ENCODE measurements at regions not wholly inside any gene's neighbourhood (a gene's known extent, or its start where the extent isn't known, plus 50 kb on each side); places are given as distances from the start of the nearest gene placed in this dataset.
"Not testable (repeated sequence)": the region's sequence is repeated elsewhere in the genome, so short reads cannot be mapped to it uniquely, and the experiment has no call there.

DNA sequence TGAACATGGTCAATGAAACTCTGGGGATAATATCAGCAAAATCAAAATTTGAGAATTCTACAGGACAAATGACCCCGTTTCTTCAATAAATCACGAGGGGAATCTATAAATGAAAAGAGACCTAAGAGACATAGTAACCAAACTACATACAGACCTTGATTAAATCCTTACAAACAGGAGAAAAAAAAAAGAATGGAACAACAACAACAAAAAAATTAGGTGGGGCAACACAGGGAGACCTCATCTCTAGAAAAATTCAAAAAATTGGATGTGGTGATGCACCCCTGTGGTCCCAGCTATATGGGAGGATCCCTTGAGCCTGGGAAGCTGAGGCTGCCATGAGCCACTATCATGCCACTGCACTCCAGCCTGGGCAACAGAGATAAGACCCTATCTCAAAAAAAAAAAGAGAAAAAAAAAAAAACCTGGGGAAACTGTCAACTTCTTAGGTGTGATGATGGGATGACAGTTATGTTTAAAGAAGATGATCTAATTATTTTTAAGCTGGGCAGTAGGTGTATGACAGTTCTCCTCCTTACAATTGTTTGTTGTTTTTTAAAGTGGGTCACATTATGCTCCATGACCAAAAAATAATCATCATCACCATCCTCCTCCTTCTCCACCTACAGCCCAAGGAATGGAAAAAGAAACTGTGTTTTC, 146.4 kb upstream of the EFCAB3 start:
- TF ChIP-seq, protein P1, sequence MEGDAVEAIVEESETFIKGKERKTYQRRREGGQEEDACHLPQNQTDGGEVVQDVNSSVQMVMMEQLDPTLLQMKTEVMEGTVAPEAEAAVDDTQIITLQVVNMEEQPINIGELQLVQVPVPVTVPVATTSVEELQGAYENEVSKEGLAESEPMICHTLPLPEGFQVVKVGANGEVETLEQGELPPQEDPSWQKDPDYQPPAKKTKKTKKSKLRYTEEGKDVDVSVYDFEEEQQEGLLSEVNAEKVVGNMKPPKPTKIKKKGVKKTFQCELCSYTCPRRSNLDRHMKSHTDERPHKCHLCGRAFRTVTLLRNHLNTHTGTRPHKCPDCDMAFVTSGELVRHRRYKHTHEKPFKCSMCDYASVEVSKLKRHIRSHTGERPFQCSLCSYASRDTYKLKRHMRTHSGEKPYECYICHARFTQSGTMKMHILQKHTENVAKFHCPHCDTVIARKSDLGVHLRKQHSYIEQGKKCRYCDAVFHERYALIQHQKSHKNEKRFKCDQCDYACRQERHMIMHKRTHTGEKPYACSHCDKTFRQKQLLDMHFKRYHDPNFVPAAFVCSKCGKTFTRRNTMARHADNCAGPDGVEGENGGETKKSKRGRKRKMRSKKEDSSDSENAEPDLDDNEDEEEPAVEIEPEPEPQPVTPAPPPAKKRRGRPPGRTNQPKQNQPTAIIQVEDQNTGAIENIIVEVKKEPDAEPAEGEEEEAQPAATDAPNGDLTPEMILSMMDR (IDR thresholded peaks at IDR 0.05), result not testable (repeated sequence)
- TF ChIP-seq, protein P2, sequence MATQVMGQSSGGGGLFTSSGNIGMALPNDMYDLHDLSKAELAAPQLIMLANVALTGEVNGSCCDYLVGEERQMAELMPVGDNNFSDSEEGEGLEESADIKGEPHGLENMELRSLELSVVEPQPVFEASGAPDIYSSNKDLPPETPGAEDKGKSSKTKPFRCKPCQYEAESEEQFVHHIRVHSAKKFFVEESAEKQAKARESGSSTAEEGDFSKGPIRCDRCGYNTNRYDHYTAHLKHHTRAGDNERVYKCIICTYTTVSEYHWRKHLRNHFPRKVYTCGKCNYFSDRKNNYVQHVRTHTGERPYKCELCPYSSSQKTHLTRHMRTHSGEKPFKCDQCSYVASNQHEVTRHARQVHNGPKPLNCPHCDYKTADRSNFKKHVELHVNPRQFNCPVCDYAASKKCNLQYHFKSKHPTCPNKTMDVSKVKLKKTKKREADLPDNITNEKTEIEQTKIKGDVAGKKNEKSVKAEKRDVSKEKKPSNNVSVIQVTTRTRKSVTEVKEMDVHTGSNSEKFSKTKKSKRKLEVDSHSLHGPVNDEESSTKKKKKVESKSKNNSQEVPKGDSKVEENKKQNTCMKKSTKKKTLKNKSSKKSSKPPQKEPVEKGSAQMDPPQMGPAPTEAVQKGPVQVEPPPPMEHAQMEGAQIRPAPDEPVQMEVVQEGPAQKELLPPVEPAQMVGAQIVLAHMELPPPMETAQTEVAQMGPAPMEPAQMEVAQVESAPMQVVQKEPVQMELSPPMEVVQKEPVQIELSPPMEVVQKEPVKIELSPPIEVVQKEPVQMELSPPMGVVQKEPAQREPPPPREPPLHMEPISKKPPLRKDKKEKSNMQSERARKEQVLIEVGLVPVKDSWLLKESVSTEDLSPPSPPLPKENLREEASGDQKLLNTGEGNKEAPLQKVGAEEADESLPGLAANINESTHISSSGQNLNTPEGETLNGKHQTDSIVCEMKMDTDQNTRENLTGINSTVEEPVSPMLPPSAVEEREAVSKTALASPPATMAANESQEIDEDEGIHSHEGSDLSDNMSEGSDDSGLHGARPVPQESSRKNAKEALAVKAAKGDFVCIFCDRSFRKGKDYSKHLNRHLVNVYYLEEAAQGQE (IDR thresholded peaks at IDR 0.05; ENCODE audit: insufficient read depth in 1 of 2, low read depth in 2 of 2, low read length in 1 of 2), result not testable (repeated sequence)
